GM12892 (cell line): ENCODE measurements at regions not wholly inside any gene's neighbourhood (a gene's known extent, or its start where the extent isn't known, plus 50 kb on each side); places are given as distances from the start of the nearest gene placed in this dataset.

Experiments
- POLR2A ChIP-seq: IDR thresholded peaks from 2 replicates; pipeline ENCODE4 v1.6.1; 2011; ENCODE audit warnings: low read depth, low read length, control low read depth
- POLR2AphosphoS5 ChIP-seq: IDR thresholded peaks from 2 replicates; pipeline ENCODE4 v1.6.1; 2011; ENCODE audit warnings: low read depth, low read length, control low read depth
- TAF1 ChIP-seq: IDR thresholded peaks from 2 replicates; pipeline ENCODE4 v1.6.1; 2011; ENCODE audit warnings: low read depth, mild to moderate bottlenecking, control low read depth, low read length, borderline replicate concordance

DNA sequence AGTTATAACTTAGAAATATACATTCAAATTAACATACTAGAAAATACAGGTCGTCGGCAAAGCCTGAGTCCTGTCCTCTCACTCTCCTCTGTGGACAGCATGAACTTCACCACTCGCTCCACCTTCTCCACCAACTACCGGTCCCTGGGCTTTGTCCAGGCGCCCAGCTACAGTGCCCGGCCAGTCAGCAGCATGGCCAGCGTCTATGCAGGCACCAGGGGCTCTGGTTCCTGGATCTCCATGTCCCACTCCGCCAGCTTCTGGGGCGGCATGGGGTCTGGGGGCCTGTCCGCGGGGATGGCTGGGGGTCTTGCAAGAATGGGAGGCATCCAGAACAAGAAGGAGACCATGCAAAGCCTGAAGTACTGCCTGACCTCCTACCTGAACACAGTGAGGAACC lies 319.4 kb downstream of the ZFHX3 start:
- TF ChIP-seq TAF1 (no peak), POLR2A (no peak), POLR2AphosphoS5 (no peak)
